Epithelial cell of esophagus (primary cell): ENCODE measurements at regions not wholly inside any gene's neighbourhood (a gene's known extent, or its start where the extent isn't known, plus 50 kb on each side); places are given as distances from the start of the nearest gene placed in this dataset.

Experiments
- DNase-seq: peaks from one replicate; pipeline ENCODE4 v3.0.0; 2010; ENCODE audit warnings: low read depth
- H3K4me3 ChIP-seq: 2 replicates; pipeline ENCODE4 v1.5.1; 2011; ENCODE audit warnings: mild to moderate bottlenecking, low read length, control low read depth
- TF ChIP-seq, protein P1 (sequence below): IDR thresholded peaks from 2 replicates; pipeline ENCODE4 v1.5.1; 2011; ENCODE audit warnings: low read depth, mild to moderate bottlenecking, low read length, control low read depth, inconsistent platforms; ENCODE audit not compliant: insufficient read depth; ENCODE audit errors: missing control alignments

DNA sequence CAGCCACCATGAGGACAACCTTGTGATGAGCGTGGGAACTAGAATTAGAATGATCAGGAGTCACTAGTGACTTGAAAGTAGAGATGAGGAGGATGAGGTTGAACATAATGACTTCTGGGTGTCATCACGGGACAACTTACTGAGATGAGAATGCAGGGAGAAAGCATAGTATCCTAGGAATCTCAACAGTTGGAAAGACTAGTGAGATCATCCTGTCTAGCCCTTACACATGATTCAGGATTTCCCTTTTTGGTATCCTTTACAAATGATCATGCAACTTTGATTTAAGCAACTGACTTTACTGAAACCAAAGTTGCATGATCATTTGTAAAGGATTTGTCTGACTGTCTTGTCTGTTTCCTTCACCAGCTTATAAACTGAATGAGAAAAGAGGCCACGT lies 51.8 kb upstream of the HIF1A start:
- TF ChIP-seq, protein P1, sequence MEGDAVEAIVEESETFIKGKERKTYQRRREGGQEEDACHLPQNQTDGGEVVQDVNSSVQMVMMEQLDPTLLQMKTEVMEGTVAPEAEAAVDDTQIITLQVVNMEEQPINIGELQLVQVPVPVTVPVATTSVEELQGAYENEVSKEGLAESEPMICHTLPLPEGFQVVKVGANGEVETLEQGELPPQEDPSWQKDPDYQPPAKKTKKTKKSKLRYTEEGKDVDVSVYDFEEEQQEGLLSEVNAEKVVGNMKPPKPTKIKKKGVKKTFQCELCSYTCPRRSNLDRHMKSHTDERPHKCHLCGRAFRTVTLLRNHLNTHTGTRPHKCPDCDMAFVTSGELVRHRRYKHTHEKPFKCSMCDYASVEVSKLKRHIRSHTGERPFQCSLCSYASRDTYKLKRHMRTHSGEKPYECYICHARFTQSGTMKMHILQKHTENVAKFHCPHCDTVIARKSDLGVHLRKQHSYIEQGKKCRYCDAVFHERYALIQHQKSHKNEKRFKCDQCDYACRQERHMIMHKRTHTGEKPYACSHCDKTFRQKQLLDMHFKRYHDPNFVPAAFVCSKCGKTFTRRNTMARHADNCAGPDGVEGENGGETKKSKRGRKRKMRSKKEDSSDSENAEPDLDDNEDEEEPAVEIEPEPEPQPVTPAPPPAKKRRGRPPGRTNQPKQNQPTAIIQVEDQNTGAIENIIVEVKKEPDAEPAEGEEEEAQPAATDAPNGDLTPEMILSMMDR: no peak
- H3K4me3 ChIP-seq: no peak overlapping the region
- peak; percentile 62 for DNase-seq

- no peak overlapping the region for H3K4me3 ChIP-seq
- DNase-seq: no peak
- TF ChIP-seq, protein P1: no peak
Observed at GRCh38 chr14:61644175-61644574, 51.1 kb upstream of the HIF1A start.

- no peak for DNase-seq
- H3K4me3 ChIP-seq: no peak overlapping the region
- TF ChIP-seq, protein P1: no peak
Observed at GRCh38 chr14:61644834-61645233, 50.5 kb upstream of the HIF1A start.

- TF ChIP-seq, protein P1: no peak
- no peak for DNase-seq
- no peak overlapping the region for H3K4me3 ChIP-seq
Observed at GRCh38 chr14:61645247-61645646, 50.1 kb upstream of the HIF1A start.
